ENCODE measurements at regions not wholly inside any gene's neighbourhood (a gene's known extent, or its start where the extent isn't known, plus 50 kb on each side); places are given as distances from the start of the nearest gene placed in this dataset.

DNA sequence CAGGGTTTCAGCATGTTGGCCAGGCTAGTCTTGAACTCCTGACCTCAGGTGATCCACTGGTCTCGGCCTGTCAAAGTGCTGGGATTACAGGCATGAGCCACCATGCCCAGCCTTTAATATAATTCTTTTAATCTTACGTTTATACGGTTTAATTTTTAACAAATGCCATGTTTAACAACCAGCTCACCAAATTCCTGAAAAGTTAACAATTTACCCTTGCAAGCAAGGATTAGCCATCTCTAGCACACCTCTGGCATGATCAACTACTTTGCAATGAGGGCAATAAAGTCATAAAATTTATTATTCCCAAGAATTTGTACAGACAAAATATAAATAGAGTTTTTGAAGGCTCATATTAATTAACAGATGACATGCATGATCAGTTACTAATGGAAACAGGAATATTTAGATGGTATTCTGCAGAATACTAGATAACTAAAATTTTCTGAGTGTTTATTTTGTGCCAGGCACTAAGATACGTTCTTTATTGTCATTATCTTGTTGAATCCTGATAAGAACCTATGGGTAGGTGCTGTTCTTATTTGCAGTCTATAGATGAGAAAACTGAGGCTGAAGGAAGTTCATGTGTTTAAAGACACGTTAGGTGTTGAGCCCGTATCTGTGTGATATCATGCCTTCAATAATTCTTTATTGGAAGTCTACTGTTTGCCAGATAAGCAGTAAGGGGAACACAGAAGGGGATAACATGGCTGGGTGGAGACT is 190.1 kb downstream of the CDCA7 start:
- TF ChIP-seq, protein P1, sequence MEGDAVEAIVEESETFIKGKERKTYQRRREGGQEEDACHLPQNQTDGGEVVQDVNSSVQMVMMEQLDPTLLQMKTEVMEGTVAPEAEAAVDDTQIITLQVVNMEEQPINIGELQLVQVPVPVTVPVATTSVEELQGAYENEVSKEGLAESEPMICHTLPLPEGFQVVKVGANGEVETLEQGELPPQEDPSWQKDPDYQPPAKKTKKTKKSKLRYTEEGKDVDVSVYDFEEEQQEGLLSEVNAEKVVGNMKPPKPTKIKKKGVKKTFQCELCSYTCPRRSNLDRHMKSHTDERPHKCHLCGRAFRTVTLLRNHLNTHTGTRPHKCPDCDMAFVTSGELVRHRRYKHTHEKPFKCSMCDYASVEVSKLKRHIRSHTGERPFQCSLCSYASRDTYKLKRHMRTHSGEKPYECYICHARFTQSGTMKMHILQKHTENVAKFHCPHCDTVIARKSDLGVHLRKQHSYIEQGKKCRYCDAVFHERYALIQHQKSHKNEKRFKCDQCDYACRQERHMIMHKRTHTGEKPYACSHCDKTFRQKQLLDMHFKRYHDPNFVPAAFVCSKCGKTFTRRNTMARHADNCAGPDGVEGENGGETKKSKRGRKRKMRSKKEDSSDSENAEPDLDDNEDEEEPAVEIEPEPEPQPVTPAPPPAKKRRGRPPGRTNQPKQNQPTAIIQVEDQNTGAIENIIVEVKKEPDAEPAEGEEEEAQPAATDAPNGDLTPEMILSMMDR (IDR thresholded peaks at IDR 0.05): no peak
- TF ChIP-seq EP300 (IDR thresholded peaks at IDR 0.05): no peak

Measured in ovary (tissue), 3 donors.